CD4-positive, alpha-beta T cell (primary cell): ENCODE measurements at regions not wholly inside any gene's neighbourhood (a gene's known extent, or its start where the extent isn't known, plus 50 kb on each side); places are given as distances from the start of the nearest gene placed in this dataset.
"Not testable (repeated sequence)": the region's sequence is repeated elsewhere in the genome, so short reads cannot be mapped to it uniquely, and the experiment has no call there.

Source experiments
- ATAC-seq: fragments of 200-7000 bp; cut with Tn5 transposase; one replicate; pipeline ENCODE4 v1.10.0; 2022; ENCODE audit warnings: mild to moderate bottlenecking; ENCODE audit not compliant: poor library complexity
- CTCF ChIA-PET: fragments of 350-600 bp; sonication (Branson Sonifier 250); formaldehyde crosslinking; loops from one replicate; lab custom pipeline; 2021; ENCODE audit warnings: antibody characterized with exemption, inconsistent platforms; lab: Charles Lee
- POLR2A ChIA-PET: fragments of 350-600 bp; sonication (Branson Sonifier 250); formaldehyde crosslinking; loops from one replicate; lab custom pipeline; 2021; ENCODE audit warnings: antibody characterized with exemption, inconsistent platforms; lab: Charles Lee
- DNase-seq, 14 experiments: peaks; one replicate each; pipeline ENCODE4 v3.0.0-alpha.2; 2013 to 2020; ENCODE audit warnings: mixed read lengths in 2 of 14
- H3K27ac ChIP-seq, 2 donors: one replicate each; pipeline versions ENCODE4 v1.5.1 to v1.7.0; 2013; ENCODE audit warnings: low read length in 2 of 2, low read depth in 1 of 2, mild to moderate bottlenecking in 1 of 2
- H3K27me3 ChIP-seq, 2 experiments: 1 replicate in 1 of 2; 2 replicates in 1 of 2; pipeline versions ENCODE4 v1.6.1 to v1.7.0; 2013; ENCODE audit warnings: low read length in 2 of 2, control low read depth in 1 of 2, mild to moderate bottlenecking in 1 of 2, moderate library complexity in 1 of 2; ENCODE audit not compliant: insufficient read depth in 2 of 2, control insufficient read depth in 1 of 2
- H3K36me3 ChIP-seq: one replicate; pipeline ENCODE4 v1.6.1; 2013; ENCODE audit warnings: low read length, control low read depth; ENCODE audit not compliant: insufficient read depth
- H3K4me1 ChIP-seq: one replicate; pipeline ENCODE4 v1.6.1; 2013; ENCODE audit warnings: low read length, control low read depth; ENCODE audit not compliant: insufficient read depth
- H3K4me3 ChIP-seq: one replicate; pipeline ENCODE4 v1.5.1; 2013; ENCODE audit warnings: mild to moderate bottlenecking, low read length, moderate library complexity
- H3K9me3 ChIP-seq, 2 experiments: 1 replicate in 1 of 2; 2 replicates in 1 of 2; pipeline versions ENCODE4 v1.6.1 to v1.7.0; 2013; ENCODE audit warnings: low read length in 2 of 2, mild to moderate bottlenecking in 2 of 2, control low read depth in 1 of 2, moderate library complexity in 1 of 2; ENCODE audit not compliant: control insufficient read depth in 1 of 2, insufficient read depth in 1 of 2
- H3K27ac Mint-ChIP-seq: one replicate; pipeline ENCODE4 v1.8.0; 2020; ENCODE audit warnings: mixed read lengths
- H3K27me3 Mint-ChIP-seq: one replicate; pipeline ENCODE4 v1.8.0; 2021; ENCODE audit warnings: mixed read lengths
- H3K36me3 Mint-ChIP-seq: one replicate; pipeline ENCODE4 v1.8.0; 2021; ENCODE audit warnings: low read depth, mixed read lengths
- H3K4me1 Mint-ChIP-seq: one replicate; pipeline ENCODE4 v1.8.0; 2021; ENCODE audit warnings: low read depth, mixed read lengths
- H3K4me3 Mint-ChIP-seq: one replicate; pipeline ENCODE4 v1.8.0; 2020; ENCODE audit warnings: mild to moderate bottlenecking, mixed read lengths
- H3K9me3 Mint-ChIP-seq: one replicate; pipeline ENCODE4 v1.8.0; 2020; ENCODE audit warnings: mixed read lengths
- CTCF ChIP-seq: fragments of 200-600 bp; IDR thresholded peaks from one replicate; pipeline ENCODE4 v1.8.0; 2022; ENCODE audit warnings: antibody characterized with exemption, mild to moderate bottlenecking
- intact Hi-C, 2 experiments: fragments of 100-400 bp; cut with DNase I in 1 of 2; cut with micrococcal nuclease in 1 of 2; formaldehyde crosslinking; loops; one replicate each; pipeline versions ENCODE4 v1.15.1 to v1.9.0; 2023 to 2025; cut with DNase I, micrococcal nuclease

- Mint-ChIP-seq H3K27me3 (no peaks in the 10 kb centered on the region), H3K4me1 (no peaks in the 10 kb centered on the region), H3K27ac (no peak overlapping the region), H3K4me3 (no peak overlapping the region), H3K36me3 (no peaks in the 10 kb centered on the region), H3K9me3 (peaks cover 7% of the 10 kb centered on the region)
- no peak overlapping the region for H3K4me3 ChIP-seq
- intact Hi-C loops, result no loop called here
- POLR2A ChIA-PET, result no interaction called here
- ATAC-seq (no peak), DNase-seq (no peak)
- no peak for TF ChIP-seq CTCF
- H3K27me3 ChIP-seq, result no peaks in the 10 kb centered on the region
- CTCF ChIA-PET, result no interaction called here
- H3K4me1 ChIP-seq, result no peaks in the 10 kb centered on the region
- no peak overlapping the region for H3K27ac ChIP-seq
- H3K9me3 ChIP-seq, result peaks cover 0 to 4% of the 10 kb centered on the region in 2 experiments
- no peaks in the 10 kb centered on the region for H3K36me3 ChIP-seq
Measured at GRCh38 chr11:100441086-100441485, 246.0 kb upstream of the ARHGAP42 start.

GRCh38 chr11:100442017-100442416 is 245.1 kb upstream of the ARHGAP42 start:
- ATAC-seq (no peak), DNase-seq (no peak)
- Mint-ChIP-seq H3K4me3 (no peak overlapping the region), H3K36me3 (no peaks in the 10 kb centered on the region), H3K27me3 (no peaks in the 10 kb centered on the region), H3K9me3 (peaks cover 7% of the 10 kb centered on the region), H3K4me1 (no peaks in the 10 kb centered on the region), H3K27ac (no peak overlapping the region)
- ChIA-PET CTCF (no interaction called here), POLR2A (no interaction called here)
- intact Hi-C loops, result no loop called here
- Histone ChIP-seq H3K27me3 (no peaks in the 10 kb centered on the region), H3K9me3 (peaks cover 0 to 4% of the 10 kb centered on the region in 2 experiments), H3K4me3 (no peak overlapping the region), H3K36me3 (no peaks in the 10 kb centered on the region), H3K27ac (no peak overlapping the region), H3K4me1 (no peaks in the 10 kb centered on the region)
- TF ChIP-seq CTCF, result no peak

- H3K36me3 ChIP-seq, result no peaks in the 10 kb centered on the region
- no peak overlapping the region for H3K4me3 Mint-ChIP-seq
- CTCF ChIA-PET, result no interaction called here
- TF ChIP-seq CTCF, result no peak
- no peaks in the 10 kb centered on the region for H3K4me1 Mint-ChIP-seq
- no peak overlapping the region for H3K27ac ChIP-seq
- H3K27me3 Mint-ChIP-seq, result no peaks in the 10 kb centered on the region
- no peaks in the 10 kb centered on the region for H3K36me3 Mint-ChIP-seq
- peaks cover 7% of the 10 kb centered on the region for H3K9me3 Mint-ChIP-seq
- no peaks in the 10 kb centered on the region for H3K4me1 ChIP-seq
- no peak overlapping the region for H3K4me3 ChIP-seq
- no peak for ATAC-seq
- POLR2A ChIA-PET, result no interaction called here
- no peaks in the 10 kb centered on the region for H3K27me3 ChIP-seq
- no peak overlapping the region for H3K27ac Mint-ChIP-seq
- intact Hi-C loops, result no loop called here
- H3K9me3 ChIP-seq, result peaks cover 0 to 4% of the 10 kb centered on the region in 2 experiments
- no peak for DNase-seq
Measured at GRCh38 chr11:100445231-100445735, 241.8 kb upstream of the ARHGAP42 start.

- H3K27me3 Mint-ChIP-seq, H3K4me1 ChIP-seq, H3K36me3 Mint-ChIP-seq, H3K4me3 ChIP-seq, H3K27ac ChIP-seq, POLR2A ChIA-PET, H3K36me3 ChIP-seq, H3K4me3 Mint-ChIP-seq, H3K27ac Mint-ChIP-seq, H3K9me3 Mint-ChIP-seq, H3K4me1 Mint-ChIP-seq, intact Hi-C loops, CTCF ChIA-PET, ATAC-seq, H3K27me3 ChIP-seq, DNase-seq, H3K9me3 ChIP-seq: not testable (repeated sequence)
Measured at GRCh38 chr11:100451801-100452460, 235.2 kb upstream of the ARHGAP42 start.
